ENCODE measurements at regions not wholly inside any gene's neighbourhood (a gene's known extent, or its start where the extent isn't known, plus 50 kb on each side); places are given as distances from the start of the nearest gene placed in this dataset.

DNA sequence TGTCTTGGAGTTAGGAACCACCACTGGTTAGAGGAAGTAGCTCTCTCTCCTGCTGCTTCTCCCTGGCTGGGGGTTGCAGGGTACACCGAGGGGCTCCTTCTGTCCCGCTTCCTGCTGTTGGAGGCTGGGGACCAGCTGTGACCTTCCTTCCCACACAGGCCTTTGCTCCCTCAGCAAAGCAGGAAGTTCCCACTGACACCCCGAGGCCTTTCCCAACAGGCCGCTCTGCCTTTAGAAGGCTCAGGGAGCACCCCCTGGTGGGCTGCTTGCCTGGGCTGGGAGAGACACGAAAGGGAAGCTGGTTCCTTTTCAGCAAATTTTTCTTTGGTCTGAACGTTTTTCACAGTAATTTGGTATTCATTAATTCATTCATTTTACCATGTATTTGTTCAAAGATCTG, 527.9 kb upstream of the B3GAT1 start:
- TF ChIP-seq TCF7L2 (IDR thresholded peaks at IDR 0.05; ENCODE audit: low read depth, low read length), result no peak
- TF ChIP-seq, protein P1, sequence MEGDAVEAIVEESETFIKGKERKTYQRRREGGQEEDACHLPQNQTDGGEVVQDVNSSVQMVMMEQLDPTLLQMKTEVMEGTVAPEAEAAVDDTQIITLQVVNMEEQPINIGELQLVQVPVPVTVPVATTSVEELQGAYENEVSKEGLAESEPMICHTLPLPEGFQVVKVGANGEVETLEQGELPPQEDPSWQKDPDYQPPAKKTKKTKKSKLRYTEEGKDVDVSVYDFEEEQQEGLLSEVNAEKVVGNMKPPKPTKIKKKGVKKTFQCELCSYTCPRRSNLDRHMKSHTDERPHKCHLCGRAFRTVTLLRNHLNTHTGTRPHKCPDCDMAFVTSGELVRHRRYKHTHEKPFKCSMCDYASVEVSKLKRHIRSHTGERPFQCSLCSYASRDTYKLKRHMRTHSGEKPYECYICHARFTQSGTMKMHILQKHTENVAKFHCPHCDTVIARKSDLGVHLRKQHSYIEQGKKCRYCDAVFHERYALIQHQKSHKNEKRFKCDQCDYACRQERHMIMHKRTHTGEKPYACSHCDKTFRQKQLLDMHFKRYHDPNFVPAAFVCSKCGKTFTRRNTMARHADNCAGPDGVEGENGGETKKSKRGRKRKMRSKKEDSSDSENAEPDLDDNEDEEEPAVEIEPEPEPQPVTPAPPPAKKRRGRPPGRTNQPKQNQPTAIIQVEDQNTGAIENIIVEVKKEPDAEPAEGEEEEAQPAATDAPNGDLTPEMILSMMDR (IDR thresholded peaks at IDR 0.05), result peak; percentile 43
- in situ Hi-C loops (cut with HindIII; ENCODE audit: low pct_unique_long_range_greater_than_20kb, low sequenced_read_pairs) (no loop called here), intact Hi-C loops (cut with micrococcal nuclease; ENCODE audit: unreplicated experiment) (no loop called here)
- Histone ChIP-seq H3K4me1 (ENCODE audit: control insufficient read depth, insufficient read depth, low read length) (no peaks in the 10 kb centered on the region), H3K27me3 (ENCODE audit: control insufficient read depth, insufficient read depth, low read length) (no peaks in the 10 kb centered on the region), H3K9me3 (ENCODE audit: control insufficient read depth, insufficient read depth, low read depth, low read length) (0 out of 2 replicates have a peak, but pooled peaks cover 4% of the 10 kb centered on the region), H3K36me3 (ENCODE audit: control insufficient read depth, insufficient read depth, low read length) (no peaks in the 10 kb centered on the region), H3K27ac (ENCODE audit: low read length) (no peak overlapping the region), H3K4me3 (ENCODE audit: low read depth in 2 of 2, low read length in 2 of 2) (no peak overlapping the region)
- no peak for DNase-seq (ENCODE audit: low read depth, low spot score)
- ATAC-seq, result no peak
- ChIA-PET CTCF (no interaction called here), POLR2A (no interaction called here)
- no TSS peak for BruUV-seq (replicated peaks)

DNA sequence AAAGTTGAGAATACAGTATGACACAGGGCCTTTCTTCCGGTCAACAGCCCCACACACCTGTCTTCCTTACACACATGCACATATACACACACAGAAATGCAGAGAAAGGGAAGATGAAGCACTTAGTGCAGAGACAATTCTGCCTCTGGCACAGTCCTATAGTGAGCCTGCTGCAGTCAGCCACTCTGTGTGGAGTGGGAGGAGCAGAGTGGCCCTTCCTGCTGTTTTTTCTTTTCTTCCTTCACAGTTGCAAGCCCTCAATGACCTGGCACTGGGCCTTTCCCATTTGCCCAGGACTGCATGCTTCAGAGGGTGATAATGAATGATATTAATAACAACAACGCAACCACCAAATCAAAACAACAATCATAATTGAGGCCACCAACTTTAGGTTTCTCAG, 527.0 kb upstream of the B3GAT1 start:
- Histone ChIP-seq H3K27ac (ENCODE audit: low read length) (no peak overlapping the region), H3K36me3 (ENCODE audit: control insufficient read depth, insufficient read depth, low read length) (no peaks in the 10 kb centered on the region), H3K9me3 (ENCODE audit: control insufficient read depth, insufficient read depth, low read depth, low read length) (0 out of 2 replicates have a peak, but pooled peaks cover 4% of the 10 kb centered on the region), H3K27me3 (ENCODE audit: control insufficient read depth, insufficient read depth, low read length) (no peaks in the 10 kb centered on the region), H3K4me1 (ENCODE audit: control insufficient read depth, insufficient read depth, low read length) (no peaks in the 10 kb centered on the region), H3K4me3 (ENCODE audit: low read depth in 2 of 2, low read length in 2 of 2) (no peak overlapping the region)
- in situ Hi-C loops (cut with HindIII; ENCODE audit: low pct_unique_long_range_greater_than_20kb, low sequenced_read_pairs), result no loop called here
- DNase-seq (ENCODE audit: low read depth, low spot score), result no peak
- TF ChIP-seq SIN3A (IDR thresholded peaks at IDR 0.05; ENCODE audit: borderline replicate concordance, insufficient read depth, low read depth, low read length) (no peak), POLR2AphosphoS5 (IDR thresholded peaks at IDR 0.05; ENCODE audit: low read depth, low read length) (no peak), TCF7L2 (IDR thresholded peaks at IDR 0.05; ENCODE audit: low read depth, low read length) (no peak)
- TF ChIP-seq, protein P2, sequence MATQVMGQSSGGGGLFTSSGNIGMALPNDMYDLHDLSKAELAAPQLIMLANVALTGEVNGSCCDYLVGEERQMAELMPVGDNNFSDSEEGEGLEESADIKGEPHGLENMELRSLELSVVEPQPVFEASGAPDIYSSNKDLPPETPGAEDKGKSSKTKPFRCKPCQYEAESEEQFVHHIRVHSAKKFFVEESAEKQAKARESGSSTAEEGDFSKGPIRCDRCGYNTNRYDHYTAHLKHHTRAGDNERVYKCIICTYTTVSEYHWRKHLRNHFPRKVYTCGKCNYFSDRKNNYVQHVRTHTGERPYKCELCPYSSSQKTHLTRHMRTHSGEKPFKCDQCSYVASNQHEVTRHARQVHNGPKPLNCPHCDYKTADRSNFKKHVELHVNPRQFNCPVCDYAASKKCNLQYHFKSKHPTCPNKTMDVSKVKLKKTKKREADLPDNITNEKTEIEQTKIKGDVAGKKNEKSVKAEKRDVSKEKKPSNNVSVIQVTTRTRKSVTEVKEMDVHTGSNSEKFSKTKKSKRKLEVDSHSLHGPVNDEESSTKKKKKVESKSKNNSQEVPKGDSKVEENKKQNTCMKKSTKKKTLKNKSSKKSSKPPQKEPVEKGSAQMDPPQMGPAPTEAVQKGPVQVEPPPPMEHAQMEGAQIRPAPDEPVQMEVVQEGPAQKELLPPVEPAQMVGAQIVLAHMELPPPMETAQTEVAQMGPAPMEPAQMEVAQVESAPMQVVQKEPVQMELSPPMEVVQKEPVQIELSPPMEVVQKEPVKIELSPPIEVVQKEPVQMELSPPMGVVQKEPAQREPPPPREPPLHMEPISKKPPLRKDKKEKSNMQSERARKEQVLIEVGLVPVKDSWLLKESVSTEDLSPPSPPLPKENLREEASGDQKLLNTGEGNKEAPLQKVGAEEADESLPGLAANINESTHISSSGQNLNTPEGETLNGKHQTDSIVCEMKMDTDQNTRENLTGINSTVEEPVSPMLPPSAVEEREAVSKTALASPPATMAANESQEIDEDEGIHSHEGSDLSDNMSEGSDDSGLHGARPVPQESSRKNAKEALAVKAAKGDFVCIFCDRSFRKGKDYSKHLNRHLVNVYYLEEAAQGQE (IDR thresholded peaks at IDR 0.05; ENCODE audit: insufficient read depth in 1 of 2, low read depth in 2 of 2, low read length in 1 of 2), result no peak
- TF ChIP-seq, protein P1 (IDR thresholded peaks at IDR 0.05), result no peak
- intact Hi-C loops (cut with micrococcal nuclease; ENCODE audit: unreplicated experiment), result no loop called here
- ChIA-PET POLR2A (no interaction called here), CTCF (no interaction called here)
- no TSS peak for BruUV-seq (replicated peaks)
- ATAC-seq, result no peak

DNA sequence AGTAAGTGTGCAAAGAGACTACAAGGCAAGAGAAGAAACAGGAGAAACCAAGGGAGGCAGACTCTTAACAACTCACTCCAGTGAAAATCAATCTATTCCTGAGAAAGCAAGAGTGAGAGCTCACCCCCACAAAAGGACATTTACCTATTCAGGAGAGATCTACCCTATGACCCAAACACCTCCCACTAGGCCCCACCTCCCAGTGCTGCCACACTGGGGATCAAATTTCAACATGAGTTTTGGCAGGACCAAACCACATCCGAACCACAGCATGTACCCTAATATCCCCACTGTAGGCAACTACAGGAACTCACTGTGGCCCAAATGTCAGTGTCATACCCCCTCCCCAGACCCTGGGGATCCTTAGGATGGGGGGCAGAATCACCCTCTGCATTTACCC, 526.2 kb upstream of the B3GAT1 start:
- TF ChIP-seq POLR2AphosphoS5 (IDR thresholded peaks at IDR 0.05; ENCODE audit: low read depth, low read length) (no peak), TCF7L2 (IDR thresholded peaks at IDR 0.05; ENCODE audit: low read depth, low read length) (no peak), SIN3A (IDR thresholded peaks at IDR 0.05; ENCODE audit: borderline replicate concordance, insufficient read depth, low read depth, low read length) (no peak)
- TF ChIP-seq, protein P2 (IDR thresholded peaks at IDR 0.05; ENCODE audit: insufficient read depth in 1 of 2, low read depth in 2 of 2, low read length in 1 of 2), result no peak
- TF ChIP-seq, protein P1 (IDR thresholded peaks at IDR 0.05), result no peak
- ChIA-PET POLR2A (no interaction called here), CTCF (no interaction called here)
- intact Hi-C loops (cut with micrococcal nuclease; ENCODE audit: unreplicated experiment) (no loop called here), in situ Hi-C loops (cut with HindIII; ENCODE audit: low pct_unique_long_range_greater_than_20kb, low sequenced_read_pairs) (no loop called here)
- no TSS peak for BruUV-seq (replicated peaks)
- no peak overlapping the region for H3K27ac ChIP-seq (ENCODE audit: low read length)
- DNase-seq (ENCODE audit: low read depth, low spot score) (no peak), ATAC-seq (no peak)
- no peaks in the 10 kb centered on the region for H3K27me3 ChIP-seq (ENCODE audit: control insufficient read depth, insufficient read depth, low read length)
- H3K4me3 ChIP-seq (ENCODE audit: low read depth in 2 of 2, low read length in 2 of 2), result no peak overlapping the region
- no peaks in the 10 kb centered on the region for H3K4me1 ChIP-seq (ENCODE audit: control insufficient read depth, insufficient read depth, low read length)
- H3K36me3 ChIP-seq (ENCODE audit: control insufficient read depth, insufficient read depth, low read length), result no peaks in the 10 kb centered on the region
- 0 out of 2 replicates have a peak, but pooled peaks cover 4% of the 10 kb centered on the region for H3K9me3 ChIP-seq (ENCODE audit: control insufficient read depth, insufficient read depth, low read depth, low read length)

Data from Panc1 (cell line).